Endodermal cell (in vitro differentiated cells): ENCODE measurements at regions not wholly inside any gene's neighbourhood (a gene's known extent, or its start where the extent isn't known, plus 50 kb on each side); places are given as distances from the start of the nearest gene placed in this dataset.

Experiments used
- DNase-seq: peaks from one replicate; pipeline ENCODE4 v3.0.0-alpha.2; 2017
- H3K27ac ChIP-seq: 2 replicates; pipeline ENCODE4 v1.5.1; 2013; ENCODE audit warnings: mild to moderate bottlenecking, low read depth, low read length, moderate library complexity
- H3K27me3 ChIP-seq: 2 replicates; pipeline ENCODE4 v1.6.1; 2013; ENCODE audit warnings: mild to moderate bottlenecking, low read length, moderate library complexity; ENCODE audit not compliant: insufficient read depth, control insufficient read depth, poor library complexity, severe bottlenecking
- H3K36me3 ChIP-seq: 2 replicates; pipeline ENCODE4 v1.7.0; 2013; ENCODE audit warnings: mild to moderate bottlenecking, low read length, moderate library complexity; ENCODE audit not compliant: control insufficient read depth, insufficient read depth
- H3K4me1 ChIP-seq: one replicate; pipeline ENCODE4 v1.7.0; 2013; ENCODE audit warnings: low read length; ENCODE audit not compliant: control insufficient read depth, insufficient read depth
- H3K4me3 ChIP-seq: 2 replicates; pipeline ENCODE4 v1.5.1; 2013; ENCODE audit warnings: mild to moderate bottlenecking, low read length, moderate library complexity
- H3K9ac ChIP-seq: 2 replicates; pipeline ENCODE4 v1.6.1; 2013; ENCODE audit warnings: mild to moderate bottlenecking, low read length, moderate library complexity; ENCODE audit not compliant: poor library complexity, severe bottlenecking; ENCODE audit errors: extremely low read depth
- H3K9me3 ChIP-seq: 2 replicates; pipeline ENCODE4 v1.6.1; 2013; ENCODE audit warnings: mild to moderate bottlenecking, low read length, moderate library complexity; ENCODE audit not compliant: control insufficient read depth
- H3K27ac Mint-ChIP-seq: 2 replicates; pipeline ENCODE4 v1.8.0; 2020; ENCODE audit warnings: mixed read lengths
- H3K27me3 Mint-ChIP-seq: 2 replicates; pipeline ENCODE4 v1.8.0; 2021; ENCODE audit warnings: mild to moderate bottlenecking, mixed read lengths; ENCODE audit not compliant: insufficient read depth
- H3K36me3 Mint-ChIP-seq: 2 replicates; pipeline ENCODE4 v1.8.0; 2020; ENCODE audit warnings: low read depth, mixed read lengths
- H3K4me1 Mint-ChIP-seq: 2 replicates; pipeline ENCODE4 v1.8.0; 2020; ENCODE audit warnings: mixed read lengths
- H3K4me3 Mint-ChIP-seq: 2 replicates; pipeline ENCODE4 v1.8.0; 2020; ENCODE audit warnings: mild to moderate bottlenecking, moderate library complexity, mixed read lengths
- H3K9me3 Mint-ChIP-seq: 2 replicates; pipeline ENCODE4 v1.8.0; 2020; ENCODE audit warnings: mild to moderate bottlenecking, mixed read lengths
- CTCF ChIP-seq: fragments of 200-600 bp; sonication (generic); conservative IDR thresholded peaks from 2 replicates; pipeline ENCODE4 v1.5.0; 2021; ENCODE audit warnings: antibody characterized with exemption, mild to moderate bottlenecking
- WGBS, 2 experiments: methylation state at CpG; one replicate each; pipeline versions ENCODE4 v1.1.5 to v1.1.7; 2013; ENCODE audit warnings: missing lambda C conversion rate in 2 of 2, mixed read lengths in 1 of 2; ENCODE audit not compliant: insufficient coverage in 1 of 2, insufficient read length in 1 of 2; 5-methylcytosine and 5-hydroxymethylcytosine counted together

DNA sequence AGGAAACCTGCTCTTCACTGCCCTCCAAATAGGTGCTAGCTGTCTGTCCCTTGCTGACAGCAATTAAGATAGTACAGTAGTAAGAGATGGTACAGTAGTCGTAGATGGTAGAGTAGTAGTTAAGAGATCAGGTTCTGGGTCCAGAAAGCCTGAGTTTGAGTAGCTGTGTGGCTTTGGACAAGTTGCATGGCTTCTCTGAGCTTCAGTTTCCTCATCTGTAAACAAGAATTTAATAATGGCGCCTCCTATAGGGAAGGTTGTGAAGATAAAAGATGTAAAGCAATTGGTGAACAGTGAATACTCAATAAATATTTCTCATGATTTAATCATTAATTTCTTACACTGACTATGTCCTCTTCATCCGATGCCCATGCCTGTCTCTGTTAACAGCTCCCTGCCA lies 86.9 kb upstream of the BCL6 start:
- H3K27me3 Mint-ChIP-seq = no peaks in the 10 kb centered on the region
- H3K9ac ChIP-seq = no peak overlapping the region
- no peaks in the 10 kb centered on the region for H3K36me3 ChIP-seq
- no peak overlapping the region for H3K4me3 Mint-ChIP-seq
- 94 to 100% methylated on average over 1 to 2 of the region's 3 CpGs for WGBS, 2 experiments
- H3K36me3 Mint-ChIP-seq = peaks cover 9% of the 10 kb centered on the region
- TF ChIP-seq CTCF = peak; percentile 22
- no peak overlapping the region for H3K27ac ChIP-seq
- H3K4me1 Mint-ChIP-seq = peaks cover 3% of the 10 kb centered on the region
- H3K9me3 ChIP-seq = no peaks in the 10 kb centered on the region
- H3K27ac Mint-ChIP-seq = no peak overlapping the region
- H3K27me3 ChIP-seq = no peaks in the 10 kb centered on the region
- H3K4me3 ChIP-seq = no peak overlapping the region
- peaks cover 2% of the 10 kb centered on the region for H3K9me3 Mint-ChIP-seq
- no peak for DNase-seq
- H3K4me1 ChIP-seq = no peaks in the 10 kb centered on the region

GRCh38 chr3:187833375-187833774 lies 88.1 kb upstream of the BCL6 start:
- H3K4me1 Mint-ChIP-seq = peaks cover 3% of the 10 kb centered on the region
- no peaks in the 10 kb centered on the region for H3K27me3 ChIP-seq
- H3K36me3 ChIP-seq = no peaks in the 10 kb centered on the region

GRCh38 chr3:187833799-187834578 lies 88.7 kb upstream of the BCL6 start:
- Mint-ChIP-seq H3K36me3 (peaks cover 9% of the 10 kb centered on the region), H3K4me3 (no peak overlapping the region), H3K4me1 (no peaks in the 10 kb centered on the region), H3K27ac (no peak overlapping the region), H3K27me3 (no peaks in the 10 kb centered on the region), H3K9me3 (peaks cover 2% of the 10 kb centered on the region)
- no peak overlapping the region for H3K4me3 ChIP-seq
- no peaks in the 10 kb centered on the region for H3K36me3 ChIP-seq
- H3K27me3 ChIP-seq = no peaks in the 10 kb centered on the region
- WGBS, 2 experiments = 91 to 95% methylated on average over 6 to 9 of the region's 9 CpGs
- peak; percentile 31 for DNase-seq
- H3K4me1 ChIP-seq = no peaks in the 10 kb centered on the region
- H3K27ac ChIP-seq = no peak overlapping the region
- H3K9me3 ChIP-seq = no peaks in the 10 kb centered on the region
- TF ChIP-seq CTCF = no peak
- no peak overlapping the region for H3K9ac ChIP-seq

More at GRCh38 chr3:187833375-187833774, 88.1 kb upstream of the BCL6 start:
- Histone ChIP-seq H3K4me1 (no peaks in the 10 kb centered on the region), H3K9ac (no peak overlapping the region), H3K4me3 (no peak overlapping the region), H3K27ac (no peak overlapping the region), H3K9me3 (no peaks in the 10 kb centered on the region)
- 93 to 100% methylated on average over 1 to 3 of the region's 3 CpGs for WGBS, 2 experiments
- Mint-ChIP-seq H3K27me3 (no peaks in the 10 kb centered on the region), H3K27ac (no peak overlapping the region), H3K9me3 (peaks cover 2% of the 10 kb centered on the region), H3K36me3 (peaks cover 9% of the 10 kb centered on the region), H3K4me3 (no peak overlapping the region)
- TF ChIP-seq CTCF = no peak
- no peak for DNase-seq
